Progenitor cell of endocrine pancreas (in vitro differentiated cells): ENCODE measurements at regions not wholly inside any gene's neighbourhood (a gene's known extent, or its start where the extent isn't known, plus 50 kb on each side); places are given as distances from the start of the nearest gene placed in this dataset.

Experiments
- DNase-seq: peaks from one replicate; pipeline ENCODE4 v3.0.0; 2021; ENCODE audit warnings: low spot score; ENCODE audit not compliant: unreplicated experiment
- H3K27ac Mint-ChIP-seq: 2 replicates; pipeline ENCODE4 v1.8.0; 2021; ENCODE audit warnings: mild to moderate bottlenecking, moderate library complexity, mixed read lengths
- H3K27me3 Mint-ChIP-seq: 2 replicates; pipeline ENCODE4 v1.8.0; 2021; ENCODE audit warnings: mixed read lengths
- H3K36me3 Mint-ChIP-seq: 2 replicates; pipeline ENCODE4 v1.8.0; 2022; ENCODE audit warnings: mixed read lengths; ENCODE audit not compliant: insufficient read depth
- H3K4me1 Mint-ChIP-seq: 2 replicates; pipeline ENCODE4 v1.8.0; 2021; ENCODE audit warnings: low read depth, mixed read lengths
- H3K4me3 Mint-ChIP-seq: 2 replicates; pipeline ENCODE4 v1.8.0; 2021; ENCODE audit warnings: low read depth, mild to moderate bottlenecking, moderate library complexity, mixed read lengths
- H3K9me3 Mint-ChIP-seq: 2 replicates; pipeline ENCODE4 v1.8.0; 2021; ENCODE audit warnings: low read depth, mixed read lengths
- CTCF ChIP-seq: fragments of 200-600 bp; sonication (generic); IDR thresholded peaks from one replicate; pipeline ENCODE4 v1.5.0; 2021; ENCODE audit warnings: antibody characterized with exemption, mild to moderate bottlenecking; ENCODE audit not compliant: unreplicated experiment

GRCh38 chr7:46839651-46840050 lies 742.3 kb downstream of the TNS3 start:
- Mint-ChIP-seq H3K27me3 (no peaks in the 10 kb centered on the region), H3K4me1 (no peaks in the 10 kb centered on the region), H3K9me3 (no peaks in the 10 kb centered on the region), H3K4me3 (no peak overlapping the region), H3K36me3 (no peaks in the 10 kb centered on the region), H3K27ac (no peak overlapping the region)
- DNase-seq = no peak
- no peak for TF ChIP-seq CTCF

GRCh38 chr7:46838463-46838862 lies 743.4 kb downstream of the TNS3 start:
- TF ChIP-seq CTCF = no peak

GRCh38 chr7:46835556-46835955 lies 746.4 kb downstream of the TNS3 start:
- no peak for DNase-seq
- Mint-ChIP-seq H3K27me3 (no peaks in the 10 kb centered on the region), H3K9me3 (no peaks in the 10 kb centered on the region), H3K4me1 (no peaks in the 10 kb centered on the region), H3K4me3 (no peak overlapping the region), H3K36me3 (no peaks in the 10 kb centered on the region), H3K27ac (no peak overlapping the region)
- TF ChIP-seq CTCF = no peak

More at GRCh38 chr7:46838463-46838862, 743.4 kb downstream of the TNS3 start:
- no peaks in the 10 kb centered on the region for H3K36me3 Mint-ChIP-seq
- no peaks in the 10 kb centered on the region for H3K27me3 Mint-ChIP-seq
- DNase-seq = no peak
- H3K9me3 Mint-ChIP-seq = no peaks in the 10 kb centered on the region
- no peak overlapping the region for H3K4me3 Mint-ChIP-seq
- no peak overlapping the region for H3K27ac Mint-ChIP-seq
- no peaks in the 10 kb centered on the region for H3K4me1 Mint-ChIP-seq

- no peak for DNase-seq
- no peaks in the 10 kb centered on the region for H3K4me1 Mint-ChIP-seq
- peaks cover 2% of the 10 kb centered on the region for H3K9me3 Mint-ChIP-seq
- H3K36me3 Mint-ChIP-seq = no peaks in the 10 kb centered on the region
- H3K4me3 Mint-ChIP-seq = no peak overlapping the region
- no peak for TF ChIP-seq CTCF
- H3K27ac Mint-ChIP-seq = no peak overlapping the region
- H3K27me3 Mint-ChIP-seq = no peaks in the 10 kb centered on the region
Measured at GRCh38 chr7:46834921-46835320, 747.0 kb downstream of the TNS3 start.

GRCh38 chr7:46833197-46833596 lies 748.7 kb downstream of the TNS3 start:
- DNase-seq = no peak
- H3K4me1 Mint-ChIP-seq = no peaks in the 10 kb centered on the region
- no peaks in the 10 kb centered on the region for H3K36me3 Mint-ChIP-seq
- no peak for TF ChIP-seq CTCF
- no peak overlapping the region for H3K27ac Mint-ChIP-seq
- no peak overlapping the region for H3K4me3 Mint-ChIP-seq
- H3K9me3 Mint-ChIP-seq = peaks cover 11% of the 10 kb centered on the region
- H3K27me3 Mint-ChIP-seq = no peaks in the 10 kb centered on the region

GRCh38 chr7:46832136-46832535 lies 749.8 kb downstream of the TNS3 start:
- Mint-ChIP-seq H3K4me3 (no peak overlapping the region), H3K36me3 (no peaks in the 10 kb centered on the region), H3K9me3 (peaks cover 17% of the 10 kb centered on the region), H3K27me3 (no peaks in the 10 kb centered on the region), H3K27ac (no peak overlapping the region), H3K4me1 (no peaks in the 10 kb centered on the region)
- no peak for TF ChIP-seq CTCF
- DNase-seq = no peak
